PC-9 (cell line): ENCODE measurements at regions not wholly inside any gene's neighbourhood (a gene's known extent, or its start where the extent isn't known, plus 50 kb on each side); places are given as distances from the start of the nearest gene placed in this dataset.

Experiments
- BruUV-seq: library from RNA; stranded (reverse); fragments of 400-500 nt; replicated peaks from 2 replicates; lab custom pipeline; 2021; lab: Mats Ljungman, UMichigan
- CTCF ChIA-PET: fragments of 300-600 bp; sonication (Branson Sonifier 250); formaldehyde crosslinking; loops from one replicate; lab custom pipeline; 2022; ENCODE audit warnings: antibody characterized with exemption; lab: Charles Lee
- POLR2A ChIA-PET: fragments of 300-600 bp; sonication (Branson Sonifier 250); formaldehyde crosslinking; loops from one replicate; lab custom pipeline; 2022; ENCODE audit warnings: antibody characterized with exemption; ENCODE audit not compliant: unreplicated experiment; lab: Charles Lee
- DNase-seq, 2 experiments: peaks; one replicate each; pipeline versions ENCODE4 v3.0.0 to v3.0.0-alpha.2; 2015 to 2022; ENCODE audit warnings: mixed read lengths in 1 of 2
- H2AFZ ChIP-seq: fragments of 200-600 bp; sonication (generic); 2 replicates; pipeline ENCODE4 v1.8.1; 2017; ENCODE audit warnings: antibody characterized with exemption
- H3F3A ChIP-seq: fragments of 200-600 bp; sonication (generic); 2 replicates; pipeline ENCODE4 v1.8.1; 2017; ENCODE audit warnings: antibody characterized with exemption, mild to moderate bottlenecking, low read depth; ENCODE audit not compliant: insufficient read depth
- H3K27ac ChIP-seq: fragments of 200-600 bp; sonication (generic); 2 replicates; pipeline ENCODE4 v1.6.1; 2016; ENCODE audit warnings: mixed run types
- H3K27me3 ChIP-seq: fragments of 200-600 bp; sonication (generic); 2 replicates; pipeline ENCODE4 v1.6.1; 2016; ENCODE audit warnings: low read depth, mixed run types; ENCODE audit not compliant: insufficient read depth
- H3K36me3 ChIP-seq: fragments of 200-600 bp; sonication (generic); 2 replicates; pipeline ENCODE4 v1.6.1; 2016; ENCODE audit warnings: low read depth, mixed run types
- H3K4me1 ChIP-seq: fragments of 200-600 bp; sonication (generic); replicated peaks from 2 replicates; pipeline ENCODE4 v1.6.1; 2016; ENCODE audit warnings: mixed run types; ENCODE audit not compliant: insufficient read depth
- H3K4me2 ChIP-seq: fragments of 200-600 bp; sonication (generic); 2 replicates; pipeline ENCODE4 v1.6.1; 2017; ENCODE audit warnings: mixed run types
- H3K4me3 ChIP-seq: fragments of 200-600 bp; sonication (generic); 2 replicates; pipeline ENCODE4 v1.6.1; 2016; ENCODE audit warnings: mixed run types
- H3K79me2 ChIP-seq: fragments of 200-600 bp; sonication (generic); 2 replicates; pipeline ENCODE4 v1.6.1; 2017; ENCODE audit warnings: low read depth, mixed run types
- H3K9me2 ChIP-seq: fragments of 200-600 bp; sonication (generic); 2 replicates; pipeline ENCODE4 v1.8.1; 2017; ENCODE audit warnings: mild to moderate bottlenecking; ENCODE audit not compliant: insufficient read depth
- H3K9me3 ChIP-seq: fragments of 200-600 bp; sonication (generic); 2 replicates; pipeline ENCODE4 v1.8.1; 2016; ENCODE audit warnings: low read depth; ENCODE audit not compliant: insufficient read depth
- H4K20me1 ChIP-seq: fragments of 200-600 bp; sonication (generic); 2 replicates; pipeline ENCODE4 v1.8.1; 2017; ENCODE audit not compliant: insufficient read depth
- CTCF ChIP-seq: fragments of 200-600 bp; sonication (generic); conservative IDR thresholded peaks from 2 replicates; pipeline ENCODE4 v1.6.1; 2017; ENCODE audit warnings: mixed run types, antibody characterized with exemption, mild to moderate bottlenecking, moderate library complexity
- EZH2 ChIP-seq: fragments of 200-600 bp; sonication (generic); IDR thresholded peaks from 2 replicates; pipeline ENCODE4 v1.8.0; 2017; ENCODE audit warnings: antibody characterized with exemption, low read depth
- intact Hi-C: fragments of 100-400 bp; cut with micrococcal nuclease; formaldehyde crosslinking; loops from one replicate; pipeline ENCODE4 v1.10.0; 2022; ENCODE audit not compliant: unreplicated experiment

DNA sequence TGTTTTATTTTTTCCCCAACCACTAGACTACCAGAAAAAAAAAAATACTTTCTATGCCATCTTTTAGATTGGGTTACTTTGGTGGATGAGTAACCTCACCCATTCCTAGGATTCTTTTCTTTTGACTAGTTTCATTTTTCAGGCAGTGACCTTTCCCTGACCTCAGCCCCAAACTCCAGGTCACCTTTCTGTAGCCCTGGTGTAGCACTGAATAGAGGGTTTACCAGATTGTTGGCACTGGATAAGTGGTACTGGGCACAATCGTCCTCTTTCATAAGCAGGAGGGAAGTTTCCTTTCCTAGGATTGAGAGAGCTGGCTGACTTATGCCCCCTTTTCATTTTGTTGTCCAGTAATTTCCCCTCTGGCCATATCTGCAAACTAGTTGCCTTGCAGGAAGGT, 169.4 kb upstream of the TMEM161B start:
- CTCF ChIA-PET = interaction anchor here (0.6 kb wide), 1 partner anchor 30 kb away, joined by 3 read pairs; no protein-coding TSS in a partner anchor
- H3K79me2 ChIP-seq = no peaks in the 10 kb centered on the region
- H4K20me1 ChIP-seq = no peaks in the 10 kb centered on the region
- peak; percentile 72 to 91 for DNase-seq
- no peak overlapping the region for H2AFZ ChIP-seq
- peaks cover 29% of the 10 kb centered on the region for H3K4me1 ChIP-seq
- no TSS peak for BruUV-seq
- TF ChIP-seq EZH2 = no peak
- TF ChIP-seq CTCF = no peak
- H3K4me3 ChIP-seq = no peak overlapping the region
- H3K9me3 ChIP-seq = peaks cover 7% of the 10 kb centered on the region
- H3K9me2 ChIP-seq = no peaks in the 10 kb centered on the region
- peak overlapping the region; percentile 63 for H3K27ac ChIP-seq
- no peaks in the 10 kb centered on the region for H3K27me3 ChIP-seq
- 0 out of 2 replicates have a peak, but pooled peaks cover 3% of the 10 kb centered on the region for H3K36me3 ChIP-seq
- peaks cover 18% of the 10 kb centered on the region for H3F3A ChIP-seq
- intact Hi-C loops = loop anchor here (1.0 to 2.0 kb wide), 2 partner anchors 223 to 238 kb away; no protein-coding TSS in a partner anchor
- POLR2A ChIA-PET = interaction anchor here (0.5 kb wide), 1 partner anchor 224 kb away, joined by 4 read pairs; no protein-coding TSS in a partner anchor
- peak overlapping the region; percentile 47 for H3K4me2 ChIP-seq

GRCh38 chr5:88436290-88436689, 167.6 kb upstream of the TMEM161B start:
- peaks cover 18% of the 10 kb centered on the region for H3F3A ChIP-seq
- intact Hi-C loops = no loop called here
- TF ChIP-seq EZH2 = no peak
- TF ChIP-seq CTCF = no peak
- no peak overlapping the region for H2AFZ ChIP-seq
- 0 out of 2 replicates have a peak, but pooled peaks cover 3% of the 10 kb centered on the region for H3K36me3 ChIP-seq
- H3K4me3 ChIP-seq = no peak overlapping the region
- H3K9me3 ChIP-seq = peaks cover 7% of the 10 kb centered on the region; the same call in 1 of the 2 replicates
- POLR2A ChIA-PET = no interaction called here
- no TSS peak for BruUV-seq
- no peaks in the 10 kb centered on the region for H3K79me2 ChIP-seq
- H3K9me2 ChIP-seq = no peaks in the 10 kb centered on the region
- H3K4me1 ChIP-seq = peaks cover 29% of the 10 kb centered on the region
- H3K27ac ChIP-seq = no peak overlapping the region
- H4K20me1 ChIP-seq = no peaks in the 10 kb centered on the region
- no peaks in the 10 kb centered on the region for H3K27me3 ChIP-seq
- H3K4me2 ChIP-seq = no peak overlapping the region
- DNase-seq = no peak
- CTCF ChIA-PET = no interaction called here

DNA sequence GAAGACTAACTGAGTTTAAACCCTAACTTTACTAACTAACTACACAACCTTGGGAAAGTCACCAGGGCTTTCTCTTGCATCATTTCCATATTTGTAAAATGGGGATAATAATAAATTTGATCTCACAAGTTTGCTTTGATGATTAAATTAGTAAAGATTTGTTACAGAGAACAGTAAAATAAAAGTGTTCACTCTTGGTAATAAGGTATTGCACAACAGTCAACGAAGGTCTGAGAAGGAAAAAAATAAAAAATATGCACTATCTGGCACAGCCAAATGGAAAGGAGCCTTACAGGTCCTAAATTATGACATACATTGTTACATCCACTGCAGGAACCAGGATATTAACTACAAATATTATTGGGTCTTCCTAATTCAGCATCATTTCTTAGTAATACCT, 160.0 kb upstream of the TMEM161B start:
- H3F3A ChIP-seq = no peaks in the 10 kb centered on the region
- no peaks in the 10 kb centered on the region for H4K20me1 ChIP-seq
- no peaks in the 10 kb centered on the region for H3K36me3 ChIP-seq
- H3K4me2 ChIP-seq = no peak overlapping the region
- no TSS peak for BruUV-seq
- H3K27ac ChIP-seq = no peak overlapping the region
- no peaks in the 10 kb centered on the region for H3K27me3 ChIP-seq
- H3K9me2 ChIP-seq = no peaks in the 10 kb centered on the region
- H3K4me3 ChIP-seq = no peak overlapping the region
- POLR2A ChIA-PET = no interaction called here
- DNase-seq = no peak
- no peaks in the 10 kb centered on the region for H3K4me1 ChIP-seq
- no peaks in the 10 kb centered on the region for H3K9me3 ChIP-seq
- H2AFZ ChIP-seq = no peak overlapping the region
- CTCF ChIA-PET = interaction anchor here (0.7 kb wide), 1 partner anchor 23 kb away, joined by 3 read pairs; no protein-coding TSS in a partner anchor
- H3K79me2 ChIP-seq = no peaks in the 10 kb centered on the region
- intact Hi-C loops = no loop called here
- TF ChIP-seq CTCF = no peak
- no peak for TF ChIP-seq EZH2
